ENCODE measurements at regions not wholly inside any gene's neighbourhood (a gene's known extent, or its start where the extent isn't known, plus 50 kb on each side); places are given as distances from the start of the nearest gene placed in this dataset.
"Not testable (repeated sequence)": the region's sequence is repeated elsewhere in the genome, so short reads cannot be mapped to it uniquely, and the experiment has no call there.

GRCh38 chrX:115702982-115703381 is 142.0 kb downstream of the PLS3 start:
- 21 to 60% methylated on average over 3 to 5 of the region's 5 CpGs for WGBS, 2 experiments (ENCODE audit: low coverage in 1 of 2, low lambda C conversion rate in 2 of 2, missing lambda C conversion rate in 2 of 2)
- Histone ChIP-seq H3K4me2 (ENCODE audit: unreplicated experiment) (no peak overlapping the region), H3K9me3 (ENCODE audit: low read depth) (no peaks in the 10 kb centered on the region), H3K4me1 (ENCODE audit: insufficient read depth) (no peaks in the 10 kb centered on the region), H4K20me1 (ENCODE audit: insufficient read depth) (no peaks in the 10 kb centered on the region), H2AFZ (no peak overlapping the region), H3K9me2 (ENCODE audit: insufficient read depth) (no peaks in the 10 kb centered on the region), H3F3A (ENCODE audit: insufficient read depth) (no peaks in the 10 kb centered on the region), H3K9ac (no peak overlapping the region), H3K27ac (no peak overlapping the region), H3K36me3 (ENCODE audit: low read depth) (no peaks in the 10 kb centered on the region), H3K27me3 (replicated peaks; ENCODE audit: insufficient read depth) (no peaks in the 10 kb centered on the region), H3K79me2 (ENCODE audit: insufficient read depth) (no peaks in the 10 kb centered on the region), H3K4me3 (no peak overlapping the region)
- no peak for TF ChIP-seq EZH2phosphoT487 (IDR thresholded peaks at IDR 0.05; ENCODE audit: insufficient read depth, low read depth)
- no peak for TF ChIP-seq EZH2 (IDR thresholded peaks at IDR 0.05; ENCODE audit: insufficient read depth, poor library complexity, severe bottlenecking)
- in situ Hi-C loops (cut with MboI): no loop called here
- DNase-seq: no peak

- no peaks in the 10 kb centered on the region for H3K79me2 ChIP-seq (ENCODE audit: insufficient read depth)
- H3F3A ChIP-seq (ENCODE audit: insufficient read depth): no peaks in the 10 kb centered on the region
- H3K27me3 ChIP-seq (replicated peaks; ENCODE audit: insufficient read depth): no peaks in the 10 kb centered on the region
- in situ Hi-C loops (cut with MboI): no loop called here
- no peaks in the 10 kb centered on the region for H3K9me2 ChIP-seq (ENCODE audit: insufficient read depth)
- H3K36me3 ChIP-seq (ENCODE audit: low read depth): no peaks in the 10 kb centered on the region
- no peaks in the 10 kb centered on the region for H3K9me3 ChIP-seq (ENCODE audit: low read depth)
- no peaks in the 10 kb centered on the region for H4K20me1 ChIP-seq (ENCODE audit: insufficient read depth)
- no peak overlapping the region for H3K27ac ChIP-seq
- H3K4me2 ChIP-seq (ENCODE audit: unreplicated experiment): no peak overlapping the region
- no peak overlapping the region for H3K9ac ChIP-seq
- no peaks in the 10 kb centered on the region for H3K4me1 ChIP-seq (ENCODE audit: insufficient read depth)
- peak; percentile 22 for DNase-seq
- no peak overlapping the region for H2AFZ ChIP-seq
- no peak overlapping the region for H3K4me3 ChIP-seq
- TF ChIP-seq EZH2phosphoT487 (IDR thresholded peaks at IDR 0.05; ENCODE audit: insufficient read depth, low read depth) (no peak), EZH2 (IDR thresholded peaks at IDR 0.05; ENCODE audit: insufficient read depth, poor library complexity, severe bottlenecking) (no peak)
Observed at GRCh38 chrX:115709039-115709438, 148.1 kb downstream of the PLS3 start.

- Histone ChIP-seq H3F3A (ENCODE audit: insufficient read depth) (no peaks in the 10 kb centered on the region), H3K79me2 (ENCODE audit: insufficient read depth) (no peaks in the 10 kb centered on the region), H2AFZ (no peak overlapping the region), H3K4me1 (ENCODE audit: insufficient read depth) (no peaks in the 10 kb centered on the region), H3K27me3 (replicated peaks; ENCODE audit: insufficient read depth) (no peaks in the 10 kb centered on the region), H3K9ac (no peak overlapping the region), H4K20me1 (ENCODE audit: insufficient read depth) (no peaks in the 10 kb centered on the region), H3K27ac (no peak overlapping the region), H3K9me3 (ENCODE audit: low read depth) (no peaks in the 10 kb centered on the region), H3K4me3 (no peak overlapping the region), H3K9me2 (ENCODE audit: insufficient read depth) (no peaks in the 10 kb centered on the region), H3K36me3 (ENCODE audit: low read depth) (no peaks in the 10 kb centered on the region), H3K4me2 (ENCODE audit: unreplicated experiment) (no peak overlapping the region)
- WGBS, 2 experiments (ENCODE audit: low coverage in 1 of 2, low lambda C conversion rate in 2 of 2, missing lambda C conversion rate in 2 of 2): 50 to 63% methylated on average over 1 of the region's 1 CpG
- TF ChIP-seq EZH2phosphoT487 (IDR thresholded peaks at IDR 0.05; ENCODE audit: insufficient read depth, low read depth): no peak
- no peak for TF ChIP-seq EZH2 (IDR thresholded peaks at IDR 0.05; ENCODE audit: insufficient read depth, poor library complexity, severe bottlenecking)
- DNase-seq: no peak
- in situ Hi-C loops (cut with MboI): no loop called here
Observed at GRCh38 chrX:115712484-115712883, 151.5 kb downstream of the PLS3 start.

- H3K4me2 ChIP-seq (ENCODE audit: unreplicated experiment): no peak overlapping the region
- DNase-seq: peak; percentile 13
- H3K79me2 ChIP-seq (ENCODE audit: insufficient read depth): no peaks in the 10 kb centered on the region
Observed at GRCh38 chrX:115713460-115713859, 152.5 kb downstream of the PLS3 start.

GRCh38 chrX:115719171-115719570 is 158.2 kb downstream of the PLS3 start:
- no peaks in the 10 kb centered on the region for H3K79me2 ChIP-seq (ENCODE audit: insufficient read depth)
- H3K27me3 ChIP-seq (replicated peaks; ENCODE audit: insufficient read depth): no peaks in the 10 kb centered on the region
- no peaks in the 10 kb centered on the region for H3K9me3 ChIP-seq (ENCODE audit: low read depth)
- 85 to 91% methylated on average over 7 to 22 of the region's 23 CpGs for WGBS, 2 experiments (ENCODE audit: low coverage in 1 of 2, low lambda C conversion rate in 2 of 2, missing lambda C conversion rate in 2 of 2)
- no peak overlapping the region for H3K27ac ChIP-seq
- TF ChIP-seq EZH2phosphoT487 (IDR thresholded peaks at IDR 0.05; ENCODE audit: insufficient read depth, low read depth): no peak
- no peaks in the 10 kb centered on the region for H4K20me1 ChIP-seq (ENCODE audit: insufficient read depth)
- in situ Hi-C loops (cut with MboI): no loop called here
- no peaks in the 10 kb centered on the region for H3K9me2 ChIP-seq (ENCODE audit: insufficient read depth)
- no peaks in the 10 kb centered on the region for H3K36me3 ChIP-seq (ENCODE audit: low read depth)
- no peaks in the 10 kb centered on the region for H3F3A ChIP-seq (ENCODE audit: insufficient read depth)
- H3K4me2 ChIP-seq (ENCODE audit: unreplicated experiment): no peak overlapping the region
- no peak for DNase-seq
- H3K4me1 ChIP-seq (ENCODE audit: insufficient read depth): no peaks in the 10 kb centered on the region
- no peak overlapping the region for H3K4me3 ChIP-seq
- H2AFZ ChIP-seq: no peak overlapping the region
- H3K9ac ChIP-seq: no peak overlapping the region

More at GRCh38 chrX:115713460-115713859, 152.5 kb downstream of the PLS3 start:
- no peak overlapping the region for H3K9ac ChIP-seq
- no peaks in the 10 kb centered on the region for H3K4me1 ChIP-seq (ENCODE audit: insufficient read depth)
- H3K9me3 ChIP-seq (ENCODE audit: low read depth): no peaks in the 10 kb centered on the region
- no peaks in the 10 kb centered on the region for H3K9me2 ChIP-seq (ENCODE audit: insufficient read depth)
- H4K20me1 ChIP-seq (ENCODE audit: insufficient read depth): no peaks in the 10 kb centered on the region
- no peak overlapping the region for H3K4me3 ChIP-seq
- no peaks in the 10 kb centered on the region for H3F3A ChIP-seq (ENCODE audit: insufficient read depth)
- no peak overlapping the region for H3K27ac ChIP-seq
- in situ Hi-C loops (cut with MboI): no loop called here
- 80 to 81% methylated on average over 1 of the region's 1 CpG for WGBS, 2 experiments (ENCODE audit: low coverage in 1 of 2, low lambda C conversion rate in 2 of 2, missing lambda C conversion rate in 2 of 2)
- TF ChIP-seq EZH2 (IDR thresholded peaks at IDR 0.05; ENCODE audit: insufficient read depth, poor library complexity, severe bottlenecking) (no peak), EZH2phosphoT487 (IDR thresholded peaks at IDR 0.05; ENCODE audit: insufficient read depth, low read depth) (no peak)
- H3K36me3 ChIP-seq (ENCODE audit: low read depth): no peaks in the 10 kb centered on the region
- H2AFZ ChIP-seq: no peak overlapping the region
- no peaks in the 10 kb centered on the region for H3K27me3 ChIP-seq (replicated peaks; ENCODE audit: insufficient read depth)

- H3K79me2 ChIP-seq (ENCODE audit: insufficient read depth); H3K4me2 ChIP-seq (ENCODE audit: unreplicated experiment); H2AFZ ChIP-seq; DNase-seq; H3K36me3 ChIP-seq (ENCODE audit: low read depth); H3K4me3 ChIP-seq; in situ Hi-C loops (cut with MboI); H3K27ac ChIP-seq; H3F3A ChIP-seq (ENCODE audit: insufficient read depth); H3K4me1 ChIP-seq (ENCODE audit: insufficient read depth); H3K9ac ChIP-seq; H3K9me2 ChIP-seq (ENCODE audit: insufficient read depth); H3K9me3 ChIP-seq (ENCODE audit: low read depth); H3K27me3 ChIP-seq (replicated peaks; ENCODE audit: insufficient read depth); H4K20me1 ChIP-seq (ENCODE audit: insufficient read depth): not testable (repeated sequence)
- no CpG with 5 or more reads among the region's 33 CpGs for WGBS, 2 experiments (ENCODE audit: low coverage in 1 of 2, low lambda C conversion rate in 2 of 2, missing lambda C conversion rate in 2 of 2)
Observed at GRCh38 chrX:115722724-115723433, 161.9 kb downstream of the PLS3 start.

GRCh38 chrX:115725370-115725769 is 164.4 kb downstream of the PLS3 start:
- H3K27me3 ChIP-seq (replicated peaks; ENCODE audit: insufficient read depth); H3K79me2 ChIP-seq (ENCODE audit: insufficient read depth); H2AFZ ChIP-seq; DNase-seq; H4K20me1 ChIP-seq (ENCODE audit: insufficient read depth); H3K4me3 ChIP-seq; H3K4me1 ChIP-seq (ENCODE audit: insufficient read depth); H3K36me3 ChIP-seq (ENCODE audit: low read depth); H3K9me3 ChIP-seq (ENCODE audit: low read depth); H3K27ac ChIP-seq; H3K9ac ChIP-seq; H3K9me2 ChIP-seq (ENCODE audit: insufficient read depth); H3K4me2 ChIP-seq (ENCODE audit: unreplicated experiment); H3F3A ChIP-seq (ENCODE audit: insufficient read depth); in situ Hi-C loops (cut with MboI): not testable (repeated sequence)
- WGBS, 2 experiments (ENCODE audit: low coverage in 1 of 2, low lambda C conversion rate in 2 of 2, missing lambda C conversion rate in 2 of 2): no CpG with 5 or more reads among the region's 26 CpGs

All from GM23248 (cell line).